Lower leg skin (tissue), 3 donors: ENCODE measurements at regions not wholly inside any gene's neighbourhood (a gene's known extent, or its start where the extent isn't known, plus 50 kb on each side); places are given as distances from the start of the nearest gene placed in this dataset.

ENCODE experiments used
- CTCF ChIP-seq, 3 donors: fragments of 450-650 bp; IDR thresholded peaks; one replicate each; pipeline ENCODE4 v1.5.1; 2016; ENCODE audit warnings: antibody characterized with exemption in 3 of 3, mild to moderate bottlenecking in 3 of 3, moderate library complexity in 2 of 3
- POLR2A ChIP-seq, 2 donors: fragments of 450-650 bp; IDR thresholded peaks; one replicate each; pipeline ENCODE4 v1.6.1; 2016 to 2017; ENCODE audit warnings: antibody characterized with exemption in 2 of 2, mild to moderate bottlenecking in 1 of 2, moderate library complexity in 1 of 2

- TF ChIP-seq CTCF (IDR thresholded peaks at IDR 0.05) (no peak), POLR2A (IDR thresholded peaks at IDR 0.05) (no peak)
Measured at GRCh38 chr2:61727746-61728145, 126.1 kb downstream of the FAM161A start.
